Gastroesophageal sphincter (tissue), 3 donors: ENCODE measurements at regions not wholly inside any gene's neighbourhood (a gene's known extent, or its start where the extent isn't known, plus 50 kb on each side); places are given as distances from the start of the nearest gene placed in this dataset.

Source experiments
- CTCF ChIP-seq, 4 experiments: fragments of 200-600 bp in 2 of 4; fragments of 450-650 bp in 2 of 4; sonication (generic) in 1 of 4; IDR thresholded peaks; one replicate each; pipeline ENCODE4 v1.5.1; 2017 to 2019; ENCODE audit warnings: antibody characterized with exemption in 4 of 4, mild to moderate bottlenecking in 2 of 4, moderate library complexity in 2 of 4
- POLR2A ChIP-seq, 2 donors: fragments of 450-650 bp; IDR thresholded peaks; one replicate each; pipeline ENCODE4 v1.6.1; 2017; ENCODE audit warnings: antibody characterized with exemption in 2 of 2, mild to moderate bottlenecking in 2 of 2, moderate library complexity in 1 of 2

GRCh38 chr18:70491734-70492348 is 203.0 kb downstream of the SOCS6 start:
- TF ChIP-seq POLR2A (IDR thresholded peaks at IDR 0.05) (no peak), CTCF (IDR thresholded peaks at IDR 0.05) (peak in 3 of 4 experiments; percentile 29 to 66 (median 35))
